ENCODE measurements at regions not wholly inside any gene's neighbourhood (a gene's known extent, or its start where the extent isn't known, plus 50 kb on each side); places are given as distances from the start of the nearest gene placed in this dataset.

DNA sequence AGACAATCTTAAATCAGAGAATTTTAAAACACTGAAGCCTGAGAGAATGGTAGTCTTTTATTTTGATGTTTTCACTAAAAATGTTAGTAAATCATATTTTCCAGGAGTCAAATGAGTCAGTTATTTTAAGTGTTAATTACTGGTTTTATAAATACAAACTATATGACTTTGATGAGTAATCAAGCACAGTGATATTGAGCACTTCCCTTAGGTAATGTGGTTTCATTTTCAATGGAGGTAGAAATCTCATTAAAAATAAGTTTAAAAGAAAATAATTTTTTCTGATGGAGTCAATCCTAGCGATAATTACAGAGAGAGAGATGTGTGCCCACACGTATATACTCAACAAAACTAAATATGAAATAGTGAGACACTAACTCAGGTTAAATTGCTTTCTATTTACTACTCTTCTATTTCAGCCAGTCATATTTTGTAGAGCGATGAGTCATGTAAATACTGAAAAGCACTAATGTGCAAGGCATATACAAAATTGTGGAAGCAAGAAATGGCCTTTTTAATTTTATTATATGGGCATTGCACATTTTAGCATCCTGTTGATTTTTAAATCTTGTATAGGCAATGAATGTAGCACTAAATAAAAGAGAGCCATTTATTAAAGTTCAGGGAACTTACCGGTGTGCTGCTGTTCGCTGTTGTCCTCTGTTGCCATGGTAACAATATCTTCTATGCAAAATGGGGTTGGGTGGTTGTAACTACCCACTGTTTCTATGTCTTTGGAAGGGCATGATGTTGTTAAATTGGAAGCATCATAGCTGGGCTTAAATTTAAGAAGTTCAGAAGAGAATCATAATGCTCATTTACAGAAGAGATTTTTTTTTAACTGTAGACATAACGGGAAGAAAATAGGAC, 513.7 kb downstream of the TLL1 start:
- intact Hi-C loops (cut with DNase I; ENCODE audit: low total_unique reads) = no loop called here
- no peak overlapping the region for H3K27ac ChIP-seq
- H3K4me3 ChIP-seq = no peak overlapping the region
- no peaks in the 10 kb centered on the region for H3K36me3 ChIP-seq
- ATAC-seq = no peak
- no peaks in the 10 kb centered on the region for H3K4me1 ChIP-seq
- no peak for TF ChIP-seq POLR2A (IDR thresholded peaks at IDR 0.05)
- TF ChIP-seq, protein P1, sequence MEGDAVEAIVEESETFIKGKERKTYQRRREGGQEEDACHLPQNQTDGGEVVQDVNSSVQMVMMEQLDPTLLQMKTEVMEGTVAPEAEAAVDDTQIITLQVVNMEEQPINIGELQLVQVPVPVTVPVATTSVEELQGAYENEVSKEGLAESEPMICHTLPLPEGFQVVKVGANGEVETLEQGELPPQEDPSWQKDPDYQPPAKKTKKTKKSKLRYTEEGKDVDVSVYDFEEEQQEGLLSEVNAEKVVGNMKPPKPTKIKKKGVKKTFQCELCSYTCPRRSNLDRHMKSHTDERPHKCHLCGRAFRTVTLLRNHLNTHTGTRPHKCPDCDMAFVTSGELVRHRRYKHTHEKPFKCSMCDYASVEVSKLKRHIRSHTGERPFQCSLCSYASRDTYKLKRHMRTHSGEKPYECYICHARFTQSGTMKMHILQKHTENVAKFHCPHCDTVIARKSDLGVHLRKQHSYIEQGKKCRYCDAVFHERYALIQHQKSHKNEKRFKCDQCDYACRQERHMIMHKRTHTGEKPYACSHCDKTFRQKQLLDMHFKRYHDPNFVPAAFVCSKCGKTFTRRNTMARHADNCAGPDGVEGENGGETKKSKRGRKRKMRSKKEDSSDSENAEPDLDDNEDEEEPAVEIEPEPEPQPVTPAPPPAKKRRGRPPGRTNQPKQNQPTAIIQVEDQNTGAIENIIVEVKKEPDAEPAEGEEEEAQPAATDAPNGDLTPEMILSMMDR (IDR thresholded peaks at IDR 0.05 in 4 of 5, conservative IDR thresholded peaks at IDR 0.05 in 1 of 5) = no peak
- peaks cover 0 to 3% (median 0%) of the 10 kb centered on the region in 3 donors for H3K9me3 ChIP-seq
- no peaks in the 10 kb centered on the region for H3K27me3 ChIP-seq
- no peak for DNase-seq
- in situ Hi-C loops (cut with MboI; ENCODE audit: low sequenced_read_pairs in 4 of 4) = no loop called here

DNA sequence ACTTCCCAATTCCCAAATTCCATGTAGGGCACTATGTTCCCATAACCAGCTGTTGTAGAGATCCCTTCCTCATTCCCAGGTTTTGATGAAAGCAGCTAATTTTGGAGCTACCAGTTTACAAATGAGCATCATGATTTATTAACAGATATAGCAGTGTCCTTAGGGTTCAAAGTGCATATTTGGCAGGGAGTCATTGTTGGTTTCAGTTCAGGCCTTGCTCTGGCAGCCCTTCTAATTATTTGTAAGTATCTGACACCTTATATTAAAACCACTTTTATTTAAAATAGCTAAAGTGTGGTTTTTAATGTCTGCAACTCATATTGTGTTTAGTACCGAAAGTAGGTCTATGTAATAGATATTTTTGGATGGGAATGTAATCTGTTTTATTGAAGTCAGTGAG, 518.5 kb downstream of the TLL1 start:
- Histone ChIP-seq H3K4me1 (no peaks in the 10 kb centered on the region), H3K27me3 (no peaks in the 10 kb centered on the region), H3K27ac (no peak overlapping the region), H3K9me3 (no peaks in the 10 kb centered on the region), H3K36me3 (no peaks in the 10 kb centered on the region), H3K4me3 (no peak overlapping the region)
- intact Hi-C loops (cut with DNase I; ENCODE audit: low total_unique reads) = no loop called here
- TF ChIP-seq, protein P1 (IDR thresholded peaks at IDR 0.05 in 4 of 5, conservative IDR thresholded peaks at IDR 0.05 in 1 of 5) = no peak
- TF ChIP-seq POLR2A (IDR thresholded peaks at IDR 0.05) = no peak
- ATAC-seq = no peak
- in situ Hi-C loops (cut with MboI; ENCODE audit: low sequenced_read_pairs in 4 of 4) = no loop called here
- no peak for DNase-seq

DNA sequence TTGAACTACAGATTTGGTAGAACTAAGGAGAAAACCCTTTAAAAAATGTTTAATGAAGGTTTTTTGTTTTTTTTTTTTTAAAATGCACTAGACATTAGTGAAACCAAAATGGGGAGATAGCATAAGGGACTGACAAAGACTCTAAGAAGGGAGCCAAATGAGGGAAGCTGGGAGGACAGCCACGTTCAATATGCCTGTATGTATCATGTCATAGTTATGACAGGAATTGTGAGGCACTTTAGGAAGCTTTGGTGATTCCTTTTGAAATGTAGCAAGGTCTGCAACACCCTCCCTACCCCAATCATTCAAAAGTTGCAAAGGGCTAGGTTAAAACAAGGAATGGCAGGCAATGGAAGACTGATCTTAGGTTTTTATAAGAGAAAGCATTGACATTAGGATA, 526.0 kb downstream of the TLL1 start:
- Histone ChIP-seq H3K27ac (no peak overlapping the region), H3K4me3 (no peak overlapping the region), H3K36me3 (no peaks in the 10 kb centered on the region), H3K27me3 (no peaks in the 10 kb centered on the region), H3K9me3 (no peaks in the 10 kb centered on the region), H3K4me1 (no peaks in the 10 kb centered on the region)
- in situ Hi-C loops (cut with MboI; ENCODE audit: low sequenced_read_pairs in 4 of 4) = no loop called here
- ATAC-seq = no peak
- intact Hi-C loops (cut with DNase I; ENCODE audit: low total_unique reads) = no loop called here
- TF ChIP-seq, protein P1 (IDR thresholded peaks at IDR 0.05 in 4 of 5, conservative IDR thresholded peaks at IDR 0.05 in 1 of 5) = no peak
- TF ChIP-seq POLR2A (IDR thresholded peaks at IDR 0.05) = no peak
- no peak for DNase-seq

DNA sequence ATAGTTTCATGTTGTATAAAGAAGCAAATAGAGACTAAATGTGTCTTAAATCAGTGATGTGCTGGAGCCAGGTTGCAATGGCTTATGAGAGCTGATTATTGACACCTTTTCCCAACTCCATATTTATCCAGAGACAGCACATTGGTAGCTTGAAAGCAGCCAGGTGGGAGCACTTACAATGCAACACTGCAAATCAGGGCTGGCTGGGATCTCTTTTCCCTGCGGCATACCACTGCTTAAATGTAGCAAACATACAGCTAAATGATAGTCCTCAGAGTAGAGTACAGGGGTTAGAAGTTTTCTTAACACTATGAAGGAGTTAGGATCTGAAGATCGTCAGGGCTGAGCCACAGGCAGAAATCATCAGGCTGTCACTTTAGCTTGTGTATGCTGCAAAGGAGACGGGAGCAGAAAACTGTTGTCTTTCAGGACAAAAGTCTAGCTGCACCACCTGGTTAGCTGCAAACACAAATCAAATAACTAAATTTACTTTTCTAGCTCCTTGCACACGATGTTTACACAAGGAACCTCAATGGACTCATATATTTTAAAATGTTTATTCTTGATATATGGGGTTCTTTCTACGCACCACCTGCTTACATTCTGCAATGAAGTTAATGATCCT, 527.3 kb downstream of the TLL1 start:
- Histone ChIP-seq H3K9me3 (no peaks in the 10 kb centered on the region), H3K27me3 (no peaks in the 10 kb centered on the region), H3K4me3 (no peak overlapping the region), H3K27ac (no peak overlapping the region), H3K36me3 (no peaks in the 10 kb centered on the region), H3K4me1 (no peaks in the 10 kb centered on the region)
- in situ Hi-C loops (cut with MboI; ENCODE audit: low sequenced_read_pairs in 4 of 4) (no loop called here), intact Hi-C loops (cut with DNase I; ENCODE audit: low total_unique reads) (no loop called here)
- DNase-seq (no peak), ATAC-seq (no peak)
- TF ChIP-seq, protein P1 (IDR thresholded peaks at IDR 0.05 in 4 of 5, conservative IDR thresholded peaks at IDR 0.05 in 1 of 5) = no peak
- no peak for TF ChIP-seq POLR2A (IDR thresholded peaks at IDR 0.05)
